ENCODE measurements at regions not wholly inside any gene's neighbourhood (a gene's known extent, or its start where the extent isn't known, plus 50 kb on each side); places are given as distances from the start of the nearest gene placed in this dataset.

DNA sequence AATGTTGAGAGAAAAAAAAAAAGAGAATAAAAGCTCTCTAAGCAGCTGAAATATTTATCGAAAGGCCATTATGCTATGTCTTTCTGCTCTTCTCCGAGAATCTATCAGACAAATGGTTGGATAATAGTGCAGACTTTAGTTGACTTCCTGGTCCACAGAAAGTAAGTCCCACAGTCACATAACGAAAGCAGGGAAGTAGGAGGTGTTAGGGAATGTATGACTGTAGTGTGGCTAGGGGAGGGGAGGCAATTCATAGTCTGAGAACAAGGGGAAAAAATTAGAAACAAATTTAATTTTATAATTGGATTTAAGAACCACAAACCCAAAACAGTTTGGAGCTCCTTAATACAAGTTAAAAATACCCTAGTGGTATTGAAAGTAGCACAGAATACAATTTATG is 79.7 kb upstream of the VEGFC start:
- H3K4me3 ChIP-seq (replicated peaks in 1 of 3; ENCODE audit: insufficient read depth in 1 of 3, low read depth in 1 of 3, low read length in 3 of 3), result no peak overlapping the region
- no peak overlapping the region for H2AFZ ChIP-seq (ENCODE audit: low read depth, low read length)
- no peaks in the 10 kb centered on the region for H4K20me1 ChIP-seq (replicated peaks; ENCODE audit: control insufficient read depth, extremely low read depth, insufficient read depth, low read length)
- H3K9ac ChIP-seq (replicated peaks; ENCODE audit: extremely low read depth, insufficient read depth, low read length), result no peak overlapping the region
- no peak overlapping the region for H3K27ac ChIP-seq (ENCODE audit: insufficient read depth, low read depth, low read length)
- no peaks in the 10 kb centered on the region for H3K36me3 ChIP-seq (ENCODE audit: control insufficient read depth in 2 of 2, extremely low read depth in 1 of 2, insufficient read depth in 2 of 2, low read length in 2 of 2)
- no TSS peak for BruUV-seq (replicated peaks)
- TF ChIP-seq, protein P1, sequence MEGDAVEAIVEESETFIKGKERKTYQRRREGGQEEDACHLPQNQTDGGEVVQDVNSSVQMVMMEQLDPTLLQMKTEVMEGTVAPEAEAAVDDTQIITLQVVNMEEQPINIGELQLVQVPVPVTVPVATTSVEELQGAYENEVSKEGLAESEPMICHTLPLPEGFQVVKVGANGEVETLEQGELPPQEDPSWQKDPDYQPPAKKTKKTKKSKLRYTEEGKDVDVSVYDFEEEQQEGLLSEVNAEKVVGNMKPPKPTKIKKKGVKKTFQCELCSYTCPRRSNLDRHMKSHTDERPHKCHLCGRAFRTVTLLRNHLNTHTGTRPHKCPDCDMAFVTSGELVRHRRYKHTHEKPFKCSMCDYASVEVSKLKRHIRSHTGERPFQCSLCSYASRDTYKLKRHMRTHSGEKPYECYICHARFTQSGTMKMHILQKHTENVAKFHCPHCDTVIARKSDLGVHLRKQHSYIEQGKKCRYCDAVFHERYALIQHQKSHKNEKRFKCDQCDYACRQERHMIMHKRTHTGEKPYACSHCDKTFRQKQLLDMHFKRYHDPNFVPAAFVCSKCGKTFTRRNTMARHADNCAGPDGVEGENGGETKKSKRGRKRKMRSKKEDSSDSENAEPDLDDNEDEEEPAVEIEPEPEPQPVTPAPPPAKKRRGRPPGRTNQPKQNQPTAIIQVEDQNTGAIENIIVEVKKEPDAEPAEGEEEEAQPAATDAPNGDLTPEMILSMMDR (IDR thresholded peaks at IDR 0.05; ENCODE audit: extremely low read depth in 1 of 2, insufficient read depth in 1 of 2, low read depth in 1 of 2, low read length in 2 of 2), result no peak
- no peak for TF ChIP-seq JUN (IDR thresholded peaks at IDR 0.05; ENCODE audit: borderline replicate concordance, insufficient read depth, insufficient read length, low read depth)
- TF ChIP-seq FOS (IDR thresholded peaks at IDR 0.05; ENCODE audit: borderline replicate concordance, insufficient read depth, low read length), result no peak
- TF ChIP-seq POLR2A (IDR thresholded peaks at IDR 0.05; ENCODE audit: low read depth, low read length), result no peak
- TF ChIP-seq GATA2 (IDR thresholded peaks at IDR 0.05; ENCODE audit: insufficient read depth, insufficient read length, low read depth, low read length), result no peak
- TF ChIP-seq EZH2 (IDR thresholded peaks at IDR 0.05; ENCODE audit: borderline replicate concordance, low read depth, low read length, severe bottlenecking), result no peak
- no peak for TF ChIP-seq POLR2AphosphoS5 (IDR thresholded peaks at IDR 0.05; ENCODE audit: insufficient read depth, low read depth, low read length)
- no peak for TF ChIP-seq MAX (IDR thresholded peaks at IDR 0.05; ENCODE audit: insufficient read depth, insufficient read length)
- POLR2A ChIA-PET, result no interaction called here
- H3K9me1 ChIP-seq (replicated peaks; ENCODE audit: control insufficient read depth, extremely low read depth, insufficient read depth, low read length), result no peaks in the 10 kb centered on the region
- CTCF ChIA-PET, result no interaction called here
- dilution Hi-C loops (cut with MboI; ENCODE audit: extremely low pct_ligation_motif_present, low sequenced_read_pairs), result no loop called here
- H3K79me2 ChIP-seq (ENCODE audit: control insufficient read depth, insufficient read depth, low read length), result no peaks in the 10 kb centered on the region
- intact Hi-C loops (cut with micrococcal nuclease), result no loop called here
- H3K9me3 ChIP-seq (replicated peaks; ENCODE audit: control insufficient read depth, insufficient read depth, low read length), result no peaks in the 10 kb centered on the region
- no peaks in the 10 kb centered on the region for H3K4me1 ChIP-seq (ENCODE audit: control insufficient read depth, extremely low read depth, insufficient read depth, low read length)
- DNase-seq (ENCODE audit: low read depth, low spot score) (no peak), FAIRE-seq (no peak)
- H3K4me2 ChIP-seq (ENCODE audit: insufficient read depth, low read length), result no peak overlapping the region
- H3K27me3 ChIP-seq (ENCODE audit: control insufficient read depth in 2 of 2, insufficient read depth in 2 of 2, low read length in 2 of 2), result no peaks in the 10 kb centered on the region
